ENCODE measurements at regions not wholly inside any gene's neighbourhood (a gene's known extent, or its start where the extent isn't known, plus 50 kb on each side); places are given as distances from the start of the nearest gene placed in this dataset.
"Not testable (repeated sequence)": the region's sequence is repeated elsewhere in the genome, so short reads cannot be mapped to it uniquely, and the experiment has no call there.

DNA sequence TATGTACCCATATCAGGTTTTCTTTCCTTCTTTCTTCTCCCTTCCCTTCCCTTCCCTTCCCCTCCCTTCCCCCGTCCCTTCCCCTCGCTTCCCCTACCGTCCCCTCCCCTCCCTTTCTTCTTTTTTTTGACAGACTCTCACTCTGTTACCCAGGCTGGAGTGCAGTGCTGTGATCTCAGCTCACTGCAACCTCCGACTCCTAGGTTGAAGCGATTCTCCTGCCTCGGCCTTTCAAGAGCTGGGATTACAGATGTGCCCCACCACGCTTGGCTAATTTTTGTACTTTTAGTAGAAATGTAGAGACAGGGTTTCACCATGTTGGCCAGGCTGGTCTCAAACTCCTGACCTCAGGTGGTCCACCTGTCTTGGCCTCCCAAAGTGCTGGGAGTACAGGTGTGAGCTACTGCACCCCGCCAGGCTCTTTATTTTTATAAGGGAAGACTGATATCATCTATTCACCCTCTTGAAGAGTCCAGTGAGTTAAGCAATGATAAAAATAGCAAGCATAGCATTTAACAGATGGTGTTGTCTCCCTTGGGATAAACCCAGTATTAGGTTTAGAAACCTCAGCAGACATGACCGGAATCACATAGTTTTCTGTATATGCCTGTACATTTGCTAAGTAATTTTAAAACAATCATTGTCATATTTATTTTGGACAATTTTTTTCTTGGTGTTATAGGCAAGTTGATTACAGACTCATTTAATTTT, 888.4 kb downstream of the TRIB2 start:
- DNase-seq (ENCODE audit: low read depth), result no peak

DNA sequence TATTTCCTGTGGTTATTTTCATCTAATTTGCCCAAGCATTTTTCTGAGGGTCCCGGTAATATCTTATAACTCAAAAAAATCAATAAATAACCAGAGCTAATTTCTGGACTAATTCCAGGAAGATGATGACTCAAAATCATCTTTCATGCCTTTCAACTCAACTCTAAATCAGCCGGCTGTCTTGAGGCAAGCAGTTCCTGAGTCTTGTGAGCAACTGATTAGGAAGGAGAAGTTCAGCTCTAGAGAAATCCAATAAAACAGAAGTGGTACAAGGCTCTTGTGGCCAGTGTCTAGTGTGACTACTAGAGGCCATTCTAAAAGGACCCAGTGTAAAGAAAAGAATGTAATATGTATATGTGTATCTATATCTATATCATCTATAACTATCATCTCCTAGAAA, 890.4 kb downstream of the TRIB2 start:
- no peak for DNase-seq (ENCODE audit: low read depth)

GRCh38 chr2:13611939-13612338, 895.2 kb downstream of the TRIB2 start:
- no peak for DNase-seq (ENCODE audit: low read depth)

- DNase-seq (ENCODE audit: low read depth), result no peak
These were observed 899.3 kb downstream of the TRIB2 start for GRCh38 chr2:13616059-13616458.

GRCh38 chr2:13616616-13617015, 899.9 kb downstream of the TRIB2 start:
- no peak for DNase-seq (ENCODE audit: low read depth)

DNA sequence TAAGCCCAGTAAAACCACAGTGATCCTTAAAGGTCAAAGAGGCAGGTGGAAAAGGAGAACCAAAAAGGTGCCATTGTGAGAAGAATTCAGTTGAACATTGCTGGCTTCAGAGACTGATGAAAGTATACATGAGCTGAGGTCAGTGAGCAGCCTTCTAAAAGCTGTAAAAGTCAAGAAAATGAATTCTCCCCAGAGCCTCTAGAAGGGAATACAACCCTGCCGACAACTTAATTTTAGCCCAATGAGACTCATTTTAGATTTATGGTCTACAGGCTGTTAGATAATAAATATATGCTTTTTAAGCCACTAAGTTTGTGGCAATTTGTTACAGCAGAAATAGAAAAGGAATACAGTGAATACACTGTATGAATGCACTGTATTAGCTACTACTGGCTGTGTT, 911.4 kb downstream of the TRIB2 start:
- no peak for DNase-seq (ENCODE audit: low read depth)

GRCh38 chr2:13638181-13638580, 921.4 kb downstream of the TRIB2 start:
- DNase-seq (ENCODE audit: low read depth), result peak; percentile 45

DNA sequence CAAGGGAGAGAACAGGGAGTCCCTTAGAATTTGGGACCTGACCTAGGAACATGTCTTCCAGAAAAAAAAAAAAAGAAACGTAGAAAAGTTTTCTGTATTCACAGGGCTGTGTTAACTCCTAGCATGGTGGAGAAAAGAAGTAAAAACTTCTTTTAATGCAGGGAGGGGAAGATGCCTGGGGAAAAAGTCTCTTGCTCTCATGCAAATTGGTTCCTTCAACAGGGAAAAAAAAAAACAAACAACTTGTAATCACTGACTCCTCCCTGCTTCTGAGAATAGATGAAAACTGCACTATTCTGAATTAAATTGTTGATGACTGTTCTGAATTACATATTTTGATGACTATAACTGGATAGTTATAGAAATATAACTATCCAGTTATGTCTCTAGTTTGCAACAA, 933.2 kb downstream of the TRIB2 start:
- no peak for DNase-seq (ENCODE audit: low read depth)

DNA sequence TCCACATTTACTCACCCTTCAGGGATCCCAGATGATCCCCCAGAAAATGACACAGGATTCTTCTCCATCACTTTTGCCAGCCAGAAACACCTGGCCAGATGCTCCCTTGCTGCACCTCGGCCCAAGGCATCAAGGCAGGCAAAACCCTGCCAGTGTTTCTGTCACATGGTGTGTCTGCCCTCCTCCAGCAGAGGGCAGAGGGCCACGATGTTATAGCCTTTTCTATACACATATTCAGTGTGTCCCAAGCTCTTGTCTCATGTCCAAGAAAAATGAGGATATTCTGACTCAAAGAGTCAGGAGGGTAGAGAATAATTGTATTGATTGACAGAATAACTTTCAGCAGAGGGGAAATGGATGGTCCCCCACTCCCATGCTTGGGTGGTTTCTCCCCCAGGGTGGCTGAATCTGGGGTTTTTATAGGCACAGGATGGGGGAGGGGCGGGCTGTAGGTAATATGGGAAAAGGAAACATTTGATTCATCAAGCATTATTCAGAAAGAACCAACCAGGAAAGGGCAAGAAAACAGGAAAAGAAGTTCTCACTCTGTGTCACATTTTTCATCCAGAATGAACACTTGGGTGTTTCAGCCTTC, 933.9 kb downstream of the TRIB2 start:
- no peak for DNase-seq (ENCODE audit: low read depth)

DNA sequence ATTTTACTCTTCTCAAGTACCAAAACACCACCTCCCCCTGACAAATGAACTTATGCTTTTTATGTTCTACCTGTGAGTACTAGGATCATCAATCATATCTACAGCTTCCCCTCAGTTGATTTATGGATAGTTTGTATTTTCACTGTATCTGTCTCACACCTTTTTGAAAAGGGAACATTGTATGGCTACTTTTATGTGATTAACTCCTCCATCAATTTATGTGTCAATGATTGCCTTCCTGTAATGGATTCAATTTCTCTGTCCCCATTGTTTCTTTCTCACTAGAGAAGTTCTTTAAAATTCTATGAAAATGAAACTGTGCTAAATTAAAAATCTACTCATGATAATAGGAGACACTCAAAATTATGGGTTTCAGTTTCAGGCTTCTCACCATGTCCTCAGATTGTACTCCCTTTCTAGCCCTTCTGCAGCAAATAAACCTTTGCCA, 935.0 kb downstream of the TRIB2 start:
- no peak for DNase-seq (ENCODE audit: low read depth)

DNA sequence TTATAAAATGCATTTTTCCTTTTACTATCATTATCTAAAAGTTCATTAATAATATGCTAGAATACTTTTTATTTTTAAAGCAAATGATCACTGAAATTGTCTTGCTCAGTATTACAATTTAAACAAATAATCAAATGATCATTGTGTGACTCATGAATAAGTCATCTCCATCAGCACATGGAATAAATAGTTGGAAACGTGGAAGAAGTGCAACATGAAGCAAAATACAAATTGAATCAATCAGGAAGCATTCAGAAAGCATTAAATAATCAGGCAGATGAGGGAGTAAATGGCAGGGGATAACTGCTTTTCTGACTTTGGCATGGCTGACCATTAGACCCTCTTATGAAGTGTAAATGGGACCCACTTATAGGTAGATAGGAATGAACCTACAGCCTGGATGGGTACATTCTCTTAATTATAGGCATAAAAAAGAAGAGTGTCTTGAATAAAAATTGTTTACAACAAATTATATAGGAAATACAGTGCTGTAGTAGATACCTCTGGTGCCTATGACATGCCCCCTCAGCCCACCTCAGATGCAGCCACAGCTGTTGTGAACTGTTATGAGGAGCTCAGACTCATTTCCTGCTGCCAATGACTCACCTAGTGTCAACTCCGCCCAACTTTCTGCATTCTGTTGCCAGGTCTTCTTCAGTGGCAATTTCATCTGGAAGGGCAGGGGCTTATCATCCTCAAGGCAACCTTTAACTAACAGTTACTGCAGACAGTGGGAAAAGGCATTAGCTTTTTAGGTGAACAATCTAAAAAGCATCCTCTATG, 936.0 kb downstream of the TRIB2 start:
- DNase-seq (ENCODE audit: low read depth), result peak; percentile 41

- DNase-seq (ENCODE audit: low read depth), result no peak
These were observed 937.7 kb downstream of the TRIB2 start for GRCh38 chr2:13654416-13654815.

DNA sequence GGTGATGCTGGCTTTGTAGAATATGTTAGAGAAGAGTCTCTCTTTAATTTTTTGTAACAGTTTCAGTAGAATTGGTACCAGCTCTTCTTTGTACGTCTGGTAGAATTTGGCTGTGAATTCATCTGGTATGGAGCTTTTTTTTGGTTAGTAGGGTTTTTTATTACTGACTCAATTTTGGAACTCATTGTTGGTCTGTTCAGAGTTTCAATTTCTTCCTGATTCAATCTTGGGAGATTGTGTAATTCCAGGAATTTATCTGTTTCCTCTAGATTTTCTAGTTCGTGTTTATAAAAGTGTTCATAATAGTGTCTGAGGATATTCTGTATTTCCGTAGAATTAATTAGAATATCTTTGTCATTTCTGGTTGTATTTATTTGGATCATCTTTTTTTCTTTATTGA, 943.5 kb downstream of the TRIB2 start:
- no peak for DNase-seq (ENCODE audit: low read depth)

GRCh38 chr2:13662055-13662454, 945.3 kb downstream of the TRIB2 start:
- peak; percentile 51 for DNase-seq (ENCODE audit: low read depth)

GRCh38 chr2:13666582-13667414, 950.1 kb downstream of the TRIB2 start:
- DNase-seq (ENCODE audit: low read depth), result no peak

- DNase-seq (ENCODE audit: low read depth), result no peak
These were observed 950.6 kb downstream of the TRIB2 start for GRCh38 chr2:13667415-13667757.

GRCh38 chr2:13669607-13670006, 952.9 kb downstream of the TRIB2 start:
- no peak for DNase-seq (ENCODE audit: low read depth)

GRCh38 chr2:13673821-13674220, 957.1 kb downstream of the TRIB2 start:
- DNase-seq (ENCODE audit: low read depth), result not testable (repeated sequence)

DNA sequence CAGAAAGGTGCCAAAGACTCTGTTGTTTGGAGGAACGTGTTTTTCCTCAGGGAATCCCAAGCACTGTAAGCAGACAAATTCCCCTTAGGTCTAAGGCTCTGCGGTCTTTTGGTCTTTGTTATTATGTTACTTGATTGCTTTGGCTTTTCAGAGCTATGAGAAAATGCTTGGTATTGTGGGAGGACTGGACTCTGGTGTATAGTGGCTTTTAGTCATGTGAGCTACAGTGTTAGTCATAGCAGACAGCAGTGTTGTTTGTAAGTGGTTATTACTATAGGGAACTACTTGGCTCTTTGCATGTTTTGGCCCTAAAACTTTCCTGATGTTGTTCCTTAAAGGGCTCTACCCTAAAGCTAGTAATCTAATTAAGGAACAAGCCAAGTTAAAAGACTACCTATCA, 956.2 kb upstream of the LRATD1 start:
- DNase-seq (ENCODE audit: low read depth), result peak; percentile 92

DNA sequence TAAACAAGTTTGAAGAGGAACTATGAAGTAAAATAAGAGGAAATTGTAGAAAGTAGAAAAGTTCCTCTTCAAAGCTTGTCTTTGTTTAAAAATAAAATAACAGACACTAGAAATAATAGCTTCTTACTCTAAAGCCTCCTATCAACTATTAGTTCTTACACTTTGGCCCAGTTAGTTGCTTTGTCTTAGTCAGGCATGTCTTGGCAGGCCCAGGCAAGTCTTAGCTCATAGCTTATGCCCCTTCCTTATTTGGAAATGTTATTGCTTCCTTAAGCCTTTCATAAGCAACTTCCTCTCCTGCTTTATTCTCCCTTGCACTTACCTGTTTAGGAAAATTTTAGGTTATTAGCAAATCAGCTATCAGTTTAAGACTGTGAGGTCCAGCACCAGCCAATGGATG, 950.6 kb upstream of the LRATD1 start:
- DNase-seq (ENCODE audit: low read depth), result peak; percentile 33

DNA sequence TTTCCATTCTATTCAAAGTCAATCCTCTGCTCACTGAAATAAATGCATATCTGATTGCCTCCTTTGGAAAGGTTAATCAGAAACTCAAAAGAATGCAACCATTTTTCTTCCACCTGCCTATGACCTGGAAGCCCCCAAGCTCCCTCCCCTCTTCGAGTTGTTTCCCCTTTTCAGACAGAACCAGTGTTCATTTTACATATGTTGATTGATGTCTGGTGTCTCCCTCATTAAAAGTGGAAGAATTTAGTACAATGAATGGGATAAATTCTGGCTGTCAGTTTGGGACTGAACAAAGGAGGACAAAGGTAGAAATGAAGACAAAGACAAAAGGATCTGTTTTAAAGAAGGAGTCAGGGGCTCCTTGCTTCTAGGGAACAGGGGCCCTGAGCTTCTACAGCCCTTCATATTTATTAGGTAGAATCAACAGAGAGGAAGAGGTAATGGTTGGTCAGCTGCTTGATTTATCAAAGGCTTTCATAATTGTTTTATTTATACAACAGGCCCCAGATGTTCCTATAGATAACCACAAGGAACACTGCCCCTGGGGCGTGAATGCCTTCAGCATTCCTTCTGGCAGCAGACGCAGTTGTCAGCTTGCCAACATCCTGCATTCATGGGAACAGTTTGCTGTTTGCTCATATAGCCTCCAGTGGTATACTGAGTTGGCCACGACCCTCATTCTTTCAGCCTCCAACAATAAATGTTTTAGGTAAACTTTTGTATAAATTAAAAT, 949.8 kb upstream of the LRATD1 start:
- no peak for DNase-seq (ENCODE audit: low read depth)

DNA sequence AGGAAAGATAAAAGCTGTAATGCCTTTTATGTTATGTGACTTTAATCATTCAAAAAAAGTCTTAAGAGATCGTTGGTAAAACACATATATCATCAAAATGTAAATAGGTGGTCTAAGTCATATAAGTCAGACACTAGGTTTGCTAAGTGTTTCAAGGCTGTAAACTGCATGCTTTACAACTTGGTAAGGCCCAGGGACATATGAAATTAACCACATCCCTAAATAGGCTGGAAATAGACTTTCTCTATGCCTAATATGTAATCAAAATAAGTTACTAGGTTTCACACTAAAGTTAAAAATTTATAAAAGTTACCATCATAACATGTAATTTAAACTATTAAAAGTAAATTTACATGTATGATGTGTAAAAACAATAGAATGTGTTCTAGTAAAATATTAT, 946.3 kb upstream of the LRATD1 start:
- no peak for DNase-seq (ENCODE audit: low read depth)

Data from stromal cell of bone marrow (primary cell).